ENCODE measurements at regions not wholly inside any gene's neighbourhood (a gene's known extent, or its start where the extent isn't known, plus 50 kb on each side); places are given as distances from the start of the nearest gene placed in this dataset.
"Not testable (repeated sequence)": the region's sequence is repeated elsewhere in the genome, so short reads cannot be mapped to it uniquely, and the experiment has no call there.

DNA sequence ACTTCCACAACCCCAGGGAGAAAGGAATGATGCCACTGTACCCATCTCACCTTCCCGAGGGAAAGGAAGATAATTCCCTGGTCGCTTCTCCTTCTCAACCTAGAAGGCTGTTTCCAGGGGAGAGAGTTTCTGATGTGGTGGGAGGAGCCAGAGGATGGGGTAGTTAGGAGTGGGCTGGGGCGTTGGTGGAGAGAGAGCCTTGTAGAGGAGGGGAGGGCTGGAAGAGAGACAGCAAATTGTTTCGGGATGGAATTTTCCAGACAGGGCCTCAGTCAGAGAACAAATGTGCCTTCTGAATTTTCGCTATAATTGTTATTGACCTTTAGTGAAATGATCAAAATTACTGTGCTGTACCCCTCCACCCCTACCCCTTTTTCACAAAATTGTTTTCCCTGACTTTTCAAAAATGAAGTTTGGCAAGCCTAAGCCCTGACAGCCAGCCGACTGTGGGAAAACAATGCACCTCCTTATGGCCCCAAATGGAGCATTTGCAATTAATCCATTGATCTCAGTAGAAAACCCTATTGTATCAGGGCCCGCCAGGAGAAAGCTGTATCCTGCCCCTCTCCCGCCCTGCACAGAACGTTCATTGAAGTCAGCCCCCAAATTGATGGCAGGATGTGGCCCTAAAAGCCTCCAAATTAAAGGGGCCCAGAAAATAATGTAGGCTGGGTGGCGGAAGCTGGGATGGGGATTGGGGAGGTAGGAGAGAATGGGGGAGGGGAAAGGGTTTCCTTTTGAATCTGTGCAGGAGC is 69.1 kb upstream of the JUN start:
- no peaks in the 10 kb centered on the region for H3K9me3 ChIP-seq (ENCODE audit: control insufficient read depth, low read length)
- no peaks in the 10 kb centered on the region for H3K27me3 ChIP-seq (ENCODE audit: control insufficient read depth, insufficient read depth, low read length)
- peaks cover 43% of the 10 kb centered on the region for H3K4me1 ChIP-seq (ENCODE audit: control insufficient read depth, insufficient read depth, low read length)
- no peaks in the 10 kb centered on the region for H3K36me3 ChIP-seq (ENCODE audit: control insufficient read depth, insufficient read depth, low read length)
- no peak overlapping the region for H3K4me3 ChIP-seq (ENCODE audit: low read length)
- H3K9ac ChIP-seq (ENCODE audit: low read length), result no peak overlapping the region

DNA sequence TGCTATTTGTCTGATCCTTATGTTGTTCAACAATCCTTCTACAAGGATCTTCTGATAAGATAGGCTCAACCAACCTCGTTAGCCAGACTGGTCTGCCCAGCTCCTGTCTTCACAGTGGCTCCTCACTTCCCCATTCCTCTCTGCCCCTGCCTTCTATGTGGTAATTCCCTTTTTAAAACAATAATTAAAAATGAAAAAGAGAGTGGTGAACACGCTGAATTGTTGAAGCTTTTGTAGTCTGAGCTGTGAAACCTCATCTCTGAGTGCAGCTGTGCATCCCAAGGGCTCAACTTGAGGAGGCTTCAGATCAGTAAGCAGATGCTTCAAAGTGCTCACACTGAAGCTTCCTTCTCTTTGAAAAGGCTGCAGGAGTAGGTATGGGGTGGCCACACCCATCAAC is 70.7 kb upstream of the JUN start:
- H3K9ac ChIP-seq (ENCODE audit: low read length), result no peak overlapping the region
- H3K36me3 ChIP-seq (ENCODE audit: control insufficient read depth, insufficient read depth, low read length), result no peaks in the 10 kb centered on the region
- H3K4me3 ChIP-seq (ENCODE audit: low read length), result no peak overlapping the region
- peaks cover 45% of the 10 kb centered on the region for H3K4me1 ChIP-seq (ENCODE audit: control insufficient read depth, insufficient read depth, low read length)
- H3K9me3 ChIP-seq (ENCODE audit: control insufficient read depth, low read length), result no peaks in the 10 kb centered on the region
- H3K27me3 ChIP-seq (ENCODE audit: control insufficient read depth, insufficient read depth, low read length), result no peaks in the 10 kb centered on the region

DNA sequence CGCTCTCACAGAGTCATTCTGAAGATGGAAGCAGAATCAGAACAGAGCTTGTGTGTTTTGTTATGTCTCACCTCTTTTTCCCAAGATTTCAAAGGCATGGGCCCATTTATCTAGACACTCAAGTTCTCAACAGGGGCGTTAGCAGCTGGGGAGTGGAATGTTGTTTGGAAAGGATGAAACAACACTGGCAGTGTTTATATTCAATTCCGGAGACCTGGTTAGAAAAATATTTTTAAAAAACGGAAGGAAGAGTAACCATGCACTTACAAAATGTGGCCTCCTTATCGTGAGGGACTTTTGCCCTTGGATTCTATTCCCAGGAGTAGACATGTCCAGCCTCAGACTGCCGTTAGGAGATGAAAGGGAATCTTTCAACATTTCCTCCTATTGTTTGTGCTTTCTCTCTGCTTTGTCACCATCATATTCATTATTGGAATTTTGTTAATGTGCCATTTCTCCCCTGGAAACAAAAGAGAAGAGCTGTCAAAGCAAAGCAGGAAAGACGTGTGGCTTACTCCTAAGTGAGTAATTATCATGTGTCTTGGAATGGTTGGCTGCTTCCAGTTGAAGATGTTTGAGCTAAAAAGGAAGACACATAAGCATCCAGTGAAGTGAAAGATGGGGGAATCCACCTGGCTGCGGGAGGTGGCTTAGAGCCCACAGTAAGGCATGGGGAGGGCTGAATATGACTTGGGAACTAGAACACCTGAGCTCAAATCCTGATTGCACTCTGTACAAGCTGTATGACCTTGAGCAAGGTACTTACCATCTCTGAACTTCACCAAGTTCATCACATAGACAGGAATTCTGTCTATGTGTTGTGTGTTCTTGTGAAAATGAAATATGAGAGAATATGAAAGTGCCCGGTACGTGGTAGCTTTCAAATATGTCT is 71.7 kb upstream of the JUN start:
- no peak overlapping the region for H3K9ac ChIP-seq (ENCODE audit: low read length)
- no peaks in the 10 kb centered on the region for H3K27me3 ChIP-seq (ENCODE audit: control insufficient read depth, insufficient read depth, low read length)
- no peaks in the 10 kb centered on the region for H3K9me3 ChIP-seq (ENCODE audit: control insufficient read depth, low read length)
- H3K4me1 ChIP-seq (ENCODE audit: control insufficient read depth, insufficient read depth, low read length), result peaks cover 52% of the 10 kb centered on the region
- no peaks in the 10 kb centered on the region for H3K36me3 ChIP-seq (ENCODE audit: control insufficient read depth, insufficient read depth, low read length)
- no peak overlapping the region for H3K4me3 ChIP-seq (ENCODE audit: low read length)

DNA sequence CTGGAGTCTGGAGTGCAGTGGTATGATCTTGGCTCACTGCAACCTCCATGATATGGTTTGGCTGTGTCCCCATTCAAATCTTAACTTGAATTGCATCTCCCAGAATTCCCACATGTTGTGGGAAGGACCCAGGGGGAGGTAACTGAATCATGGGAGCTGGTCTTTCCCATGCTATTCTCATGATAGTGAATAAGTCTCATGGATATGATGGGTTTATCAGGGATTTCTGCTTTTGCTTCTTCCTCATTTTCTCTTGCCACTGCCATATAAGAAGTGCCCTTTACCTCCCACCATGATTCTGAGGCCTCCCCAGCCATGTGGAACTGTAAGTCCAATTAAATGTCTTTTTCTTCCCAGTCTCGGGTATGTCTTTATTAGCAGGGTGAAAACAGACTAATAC is 72.4 kb upstream of the JUN start:
- H3K9ac ChIP-seq (ENCODE audit: low read length); H3K4me3 ChIP-seq (ENCODE audit: low read length); H3K36me3 ChIP-seq (ENCODE audit: control insufficient read depth, insufficient read depth, low read length); H3K9me3 ChIP-seq (ENCODE audit: control insufficient read depth, low read length); H3K27me3 ChIP-seq (ENCODE audit: control insufficient read depth, insufficient read depth, low read length): not testable (repeated sequence)
- peaks cover 54% of the 10 kb centered on the region for H3K4me1 ChIP-seq (ENCODE audit: control insufficient read depth, insufficient read depth, low read length)

DNA sequence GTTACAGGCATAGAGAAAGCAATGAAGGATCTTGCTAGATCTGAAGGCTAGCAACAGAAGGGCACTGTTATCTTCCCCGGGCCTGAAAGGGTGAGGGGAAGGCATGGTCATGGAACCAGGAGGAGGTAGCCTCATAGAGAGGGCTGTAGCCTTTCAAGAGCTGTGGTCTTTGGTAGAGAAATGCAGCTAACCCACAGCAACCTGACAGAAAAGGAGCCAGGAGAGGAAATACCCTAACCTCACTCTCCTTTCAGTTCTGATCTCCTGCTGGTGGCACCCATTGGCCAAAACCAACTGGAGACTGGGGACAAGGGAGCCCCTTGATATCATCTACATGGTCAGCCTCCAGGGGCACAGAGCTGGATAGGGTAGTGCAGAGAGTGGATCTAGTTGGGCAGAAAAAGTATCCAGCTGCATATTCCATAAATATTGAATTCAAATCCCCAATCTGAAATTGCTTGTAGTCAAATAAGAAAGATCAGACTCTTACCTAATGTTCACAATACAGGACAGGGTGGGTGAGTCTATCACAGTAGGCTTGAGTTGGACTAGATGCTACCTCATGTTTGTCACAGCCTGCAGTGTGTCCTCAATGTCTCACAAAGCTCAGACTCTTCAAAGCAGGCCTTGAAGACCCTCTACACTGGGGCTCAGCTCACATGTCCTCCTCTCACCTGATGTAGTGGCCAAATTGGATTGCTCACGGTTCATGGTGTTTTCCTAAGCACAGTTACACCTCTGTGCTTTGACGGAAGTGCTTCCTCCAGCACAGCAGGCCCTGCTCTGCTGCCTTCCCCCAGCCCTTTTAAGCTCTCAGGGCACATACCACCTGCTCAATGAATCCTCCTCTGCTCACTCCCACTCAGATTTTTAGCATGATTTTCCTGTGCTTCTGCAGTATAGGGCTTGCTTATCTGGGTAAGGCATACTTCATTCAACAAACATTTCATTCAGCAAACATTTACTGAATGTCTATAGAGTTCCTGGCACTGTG is 74.1 kb upstream of the JUN start:
- H3K36me3 ChIP-seq (ENCODE audit: control insufficient read depth, insufficient read depth, low read length), result no peaks in the 10 kb centered on the region
- peaks cover 63% of the 10 kb centered on the region for H3K4me1 ChIP-seq (ENCODE audit: control insufficient read depth, insufficient read depth, low read length)
- no peaks in the 10 kb centered on the region for H3K27me3 ChIP-seq (ENCODE audit: control insufficient read depth, insufficient read depth, low read length)
- no peak overlapping the region for H3K4me3 ChIP-seq (ENCODE audit: low read length)
- no peaks in the 10 kb centered on the region for H3K9me3 ChIP-seq (ENCODE audit: control insufficient read depth, low read length)
- no peak overlapping the region for H3K9ac ChIP-seq (ENCODE audit: low read length)

DNA sequence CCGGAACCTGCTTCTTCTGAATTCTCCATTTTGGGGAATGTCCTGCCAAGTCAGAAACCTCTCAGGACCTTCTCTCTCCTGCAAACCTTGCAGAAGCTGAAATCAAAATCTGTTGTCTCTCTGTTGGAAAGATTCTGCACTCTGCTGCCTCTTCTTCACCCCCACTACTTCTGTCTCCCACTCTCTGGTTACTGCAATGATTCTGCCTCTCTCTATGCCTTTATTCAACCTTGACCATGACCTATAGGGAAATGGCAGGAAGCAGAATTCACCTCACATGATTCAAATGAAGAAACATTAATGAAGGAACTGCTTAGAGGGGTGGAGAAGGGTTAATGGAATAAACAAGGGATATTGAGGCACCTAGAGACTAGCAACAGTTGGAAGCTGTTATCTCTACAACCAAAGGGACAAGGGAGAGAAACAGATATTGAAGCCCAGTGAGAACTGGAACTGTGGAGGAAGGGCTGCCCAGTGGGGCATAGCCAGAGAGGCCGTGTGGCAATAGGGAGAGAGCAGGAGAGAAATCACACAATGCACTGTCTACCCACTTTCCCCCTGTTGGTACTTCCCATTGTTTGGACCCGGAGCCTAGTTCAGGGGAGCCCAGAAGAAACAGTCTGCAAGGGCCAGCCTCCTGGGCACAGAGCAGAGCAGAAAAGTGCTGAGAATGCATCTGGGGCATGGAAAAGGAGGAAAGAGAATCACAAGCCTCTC is 76.1 kb upstream of the JUN start:
- H3K36me3 ChIP-seq (ENCODE audit: control insufficient read depth, insufficient read depth, low read length), result no peaks in the 10 kb centered on the region

DNA sequence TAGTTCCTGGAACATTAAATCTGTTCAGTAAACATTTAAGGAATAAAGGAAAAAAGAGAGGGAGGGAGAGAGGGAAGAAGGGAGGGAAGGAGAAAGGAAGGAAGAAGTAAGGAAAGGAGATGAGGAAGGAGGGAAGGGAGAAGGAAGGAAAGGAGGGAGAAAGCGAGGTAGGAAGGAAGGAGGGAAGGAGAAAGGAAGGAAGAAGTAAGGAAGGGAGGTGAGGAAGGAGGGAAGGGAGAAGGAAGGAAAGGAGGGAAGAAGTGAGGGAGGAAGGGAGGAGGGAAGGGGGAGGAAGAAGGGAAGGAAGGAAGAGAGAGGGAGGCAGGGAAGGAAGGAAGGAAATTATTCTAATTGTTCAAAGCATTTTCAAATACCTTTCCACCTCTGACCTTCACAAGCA is 77.2 kb upstream of the JUN start:
- Histone ChIP-seq H3K36me3 (ENCODE audit: control insufficient read depth, insufficient read depth, low read length) (no peaks in the 10 kb centered on the region), H3K9ac (ENCODE audit: low read length) (no peak overlapping the region), H3K9me3 (ENCODE audit: control insufficient read depth, low read length) (no peaks in the 10 kb centered on the region), H3K4me3 (ENCODE audit: low read length) (no peak overlapping the region), H3K27me3 (ENCODE audit: control insufficient read depth, insufficient read depth, low read length) (no peaks in the 10 kb centered on the region), H3K4me1 (ENCODE audit: control insufficient read depth, insufficient read depth, low read length) (peaks cover 42% of the 10 kb centered on the region)

More for the DNA sequence above, 76.1 kb upstream of the JUN start:
- Histone ChIP-seq H3K27me3 (ENCODE audit: control insufficient read depth, insufficient read depth, low read length) (no peaks in the 10 kb centered on the region), H3K4me1 (ENCODE audit: control insufficient read depth, insufficient read depth, low read length) (peaks cover 43% of the 10 kb centered on the region), H3K4me3 (ENCODE audit: low read length) (no peak overlapping the region), H3K9ac (ENCODE audit: low read length) (no peak overlapping the region), H3K9me3 (ENCODE audit: control insufficient read depth, low read length) (no peaks in the 10 kb centered on the region)

DNA sequence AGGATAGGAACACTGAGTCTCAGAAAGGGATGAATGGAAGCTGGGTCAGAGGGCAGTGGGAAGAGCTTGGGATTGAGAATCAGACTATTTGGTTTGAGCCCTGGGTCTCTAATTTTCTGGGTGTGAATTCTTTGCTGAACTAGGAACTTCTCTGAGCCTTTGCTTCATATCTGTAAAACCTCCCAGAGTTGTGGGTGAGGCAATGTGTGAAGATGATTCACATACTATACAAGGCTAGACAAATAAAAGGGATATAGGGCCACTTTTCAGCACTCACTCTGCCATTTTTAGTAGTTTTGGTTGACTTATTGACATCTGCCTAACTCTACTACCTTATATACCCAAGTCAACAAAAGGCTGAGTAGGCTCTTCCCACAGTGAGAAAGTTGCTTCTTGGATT is 77.7 kb upstream of the JUN start:
- no peaks in the 10 kb centered on the region for H3K36me3 ChIP-seq (ENCODE audit: control insufficient read depth, insufficient read depth, low read length)
- H3K4me1 ChIP-seq (ENCODE audit: control insufficient read depth, insufficient read depth, low read length), result peaks cover 42% of the 10 kb centered on the region
- H3K4me3 ChIP-seq (ENCODE audit: low read length), result no peak overlapping the region
- H3K9ac ChIP-seq (ENCODE audit: low read length), result no peak overlapping the region
- no peaks in the 10 kb centered on the region for H3K27me3 ChIP-seq (ENCODE audit: control insufficient read depth, insufficient read depth, low read length)
- H3K9me3 ChIP-seq (ENCODE audit: control insufficient read depth, low read length), result no peaks in the 10 kb centered on the region

DNA sequence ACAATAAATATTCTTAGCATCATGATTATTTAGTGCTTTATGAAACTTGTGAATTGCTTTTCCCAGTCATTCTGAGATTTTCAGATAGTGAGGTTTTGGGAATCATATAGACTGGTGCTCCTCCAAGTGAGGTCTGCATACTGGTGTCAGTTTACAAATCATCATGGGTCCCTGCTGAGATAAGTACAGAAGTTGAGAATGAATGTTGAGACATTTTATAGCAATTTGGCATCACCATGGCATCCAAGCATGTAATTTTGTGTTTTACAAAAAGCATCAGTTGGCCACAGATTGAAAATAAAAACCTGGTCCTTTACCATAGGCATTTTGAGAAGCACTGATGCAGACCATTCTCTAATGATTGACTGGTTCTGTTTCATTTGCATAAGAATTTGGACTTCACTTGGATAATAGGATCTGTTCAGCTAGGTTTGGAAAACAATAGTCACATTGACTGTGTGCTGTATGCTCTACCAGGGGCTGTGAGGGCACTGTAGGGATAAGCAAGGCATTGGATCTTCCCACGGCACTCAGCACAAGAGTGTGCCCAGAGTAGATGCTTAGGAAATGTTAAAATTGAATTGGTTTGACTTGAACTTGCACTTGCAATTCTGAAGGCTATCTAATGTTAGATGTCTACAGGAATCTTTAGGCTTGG is 79.0 kb upstream of the JUN start:
- no peaks in the 10 kb centered on the region for H3K27me3 ChIP-seq (ENCODE audit: control insufficient read depth, insufficient read depth, low read length)
- H3K9ac ChIP-seq (ENCODE audit: low read length), result no peak overlapping the region
- no peak overlapping the region for H3K4me3 ChIP-seq (ENCODE audit: low read length)
- H3K36me3 ChIP-seq (ENCODE audit: control insufficient read depth, insufficient read depth, low read length), result no peaks in the 10 kb centered on the region
- H3K4me1 ChIP-seq (ENCODE audit: control insufficient read depth, insufficient read depth, low read length), result peaks cover 35% of the 10 kb centered on the region
- H3K9me3 ChIP-seq (ENCODE audit: control insufficient read depth, low read length), result no peaks in the 10 kb centered on the region

DNA sequence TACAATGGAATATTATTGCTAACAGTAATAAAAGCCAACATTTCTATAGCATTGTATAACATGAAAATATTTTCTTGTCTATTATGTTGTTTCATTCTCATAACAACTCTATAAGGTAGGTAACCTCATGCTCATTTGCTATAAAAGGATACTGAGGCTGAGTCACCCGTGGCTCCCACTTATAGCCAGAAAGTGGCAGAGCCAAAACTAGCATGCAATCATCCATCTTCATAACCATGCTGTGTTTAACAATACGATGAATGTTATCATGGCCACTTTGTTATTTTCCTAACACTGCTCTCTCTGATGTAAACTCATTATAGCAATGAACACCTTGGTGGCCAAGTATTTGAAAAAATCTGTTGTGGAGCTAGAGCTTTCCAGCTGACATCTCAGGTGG is 80.8 kb upstream of the JUN start:
- Histone ChIP-seq H3K9me3 (ENCODE audit: control insufficient read depth, low read length) (no peaks in the 10 kb centered on the region), H3K36me3 (ENCODE audit: control insufficient read depth, insufficient read depth, low read length) (no peaks in the 10 kb centered on the region), H3K4me3 (ENCODE audit: low read length) (no peak overlapping the region), H3K4me1 (ENCODE audit: control insufficient read depth, insufficient read depth, low read length) (peaks cover 19% of the 10 kb centered on the region), H3K9ac (ENCODE audit: low read length) (no peak overlapping the region), H3K27me3 (ENCODE audit: control insufficient read depth, insufficient read depth, low read length) (no peaks in the 10 kb centered on the region)

DNA sequence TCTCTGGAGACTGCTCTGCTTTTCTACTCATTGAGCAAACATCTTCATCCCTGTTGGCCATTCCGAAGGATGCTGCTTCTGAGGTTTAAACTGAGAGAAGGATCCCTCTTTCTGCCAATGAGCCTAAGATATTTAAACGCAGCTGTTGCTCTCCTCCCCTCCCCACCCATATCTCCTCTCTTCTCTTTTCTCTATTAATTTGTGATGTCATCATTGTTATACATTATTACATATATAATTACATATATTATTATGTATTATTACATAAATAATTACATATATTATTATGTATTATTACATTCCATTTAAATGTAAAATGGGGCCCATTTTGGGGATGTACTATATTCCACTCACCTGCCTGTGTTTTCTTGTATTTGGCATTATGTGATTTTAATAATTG is 82.7 kb upstream of the JUN start:
- H3K27me3 ChIP-seq (ENCODE audit: control insufficient read depth, insufficient read depth, low read length), result no peaks in the 10 kb centered on the region
- H3K4me1 ChIP-seq (ENCODE audit: control insufficient read depth, insufficient read depth, low read length), result peaks cover 6% of the 10 kb centered on the region
- H3K4me3 ChIP-seq (ENCODE audit: low read length), result no peak overlapping the region
- H3K36me3 ChIP-seq (ENCODE audit: control insufficient read depth, insufficient read depth, low read length), result no peaks in the 10 kb centered on the region
- no peak overlapping the region for H3K9ac ChIP-seq (ENCODE audit: low read length)
- no peaks in the 10 kb centered on the region for H3K9me3 ChIP-seq (ENCODE audit: control insufficient read depth, low read length)
